C4-2B (cell line): ENCODE measurements at regions not wholly inside any gene's neighbourhood (a gene's known extent, or its start where the extent isn't known, plus 50 kb on each side); places are given as distances from the start of the nearest gene placed in this dataset.

ENCODE experiments used
- CTCF ChIP-seq: fragments of 450-650 bp; conservative IDR thresholded peaks from 2 replicates; pipeline ENCODE4 v1.5.1; 2017; ENCODE audit warnings: mild to moderate bottlenecking
- ZFX ChIP-seq: fragments of 450-650 bp; IDR thresholded peaks from 2 replicates; pipeline ENCODE4 v1.6.1; 2017

- no peak for TF ChIP-seq CTCF
- TF ChIP-seq ZFX: no peak
Measured at GRCh38 chr15:39193611-39194010, 387.3 kb upstream of the THBS1 start.
